GM12874 (cell line): ENCODE measurements at regions not wholly inside any gene's neighbourhood (a gene's known extent, or its start where the extent isn't known, plus 50 kb on each side); places are given as distances from the start of the nearest gene placed in this dataset.

Experiments used
- TF ChIP-seq, protein P1 (sequence below): IDR thresholded peaks from 2 replicates; pipeline ENCODE4 v1.5.1; 2011; ENCODE audit warnings: low read depth, mild to moderate bottlenecking, control low read depth, low read length, moderate library complexity; ENCODE audit not compliant: insufficient read depth

GRCh38 chr11:33558097-33558496 lies 142.5 kb downstream of the C11orf91 start:
- TF ChIP-seq, protein P1, sequence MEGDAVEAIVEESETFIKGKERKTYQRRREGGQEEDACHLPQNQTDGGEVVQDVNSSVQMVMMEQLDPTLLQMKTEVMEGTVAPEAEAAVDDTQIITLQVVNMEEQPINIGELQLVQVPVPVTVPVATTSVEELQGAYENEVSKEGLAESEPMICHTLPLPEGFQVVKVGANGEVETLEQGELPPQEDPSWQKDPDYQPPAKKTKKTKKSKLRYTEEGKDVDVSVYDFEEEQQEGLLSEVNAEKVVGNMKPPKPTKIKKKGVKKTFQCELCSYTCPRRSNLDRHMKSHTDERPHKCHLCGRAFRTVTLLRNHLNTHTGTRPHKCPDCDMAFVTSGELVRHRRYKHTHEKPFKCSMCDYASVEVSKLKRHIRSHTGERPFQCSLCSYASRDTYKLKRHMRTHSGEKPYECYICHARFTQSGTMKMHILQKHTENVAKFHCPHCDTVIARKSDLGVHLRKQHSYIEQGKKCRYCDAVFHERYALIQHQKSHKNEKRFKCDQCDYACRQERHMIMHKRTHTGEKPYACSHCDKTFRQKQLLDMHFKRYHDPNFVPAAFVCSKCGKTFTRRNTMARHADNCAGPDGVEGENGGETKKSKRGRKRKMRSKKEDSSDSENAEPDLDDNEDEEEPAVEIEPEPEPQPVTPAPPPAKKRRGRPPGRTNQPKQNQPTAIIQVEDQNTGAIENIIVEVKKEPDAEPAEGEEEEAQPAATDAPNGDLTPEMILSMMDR: no peak

DNA sequence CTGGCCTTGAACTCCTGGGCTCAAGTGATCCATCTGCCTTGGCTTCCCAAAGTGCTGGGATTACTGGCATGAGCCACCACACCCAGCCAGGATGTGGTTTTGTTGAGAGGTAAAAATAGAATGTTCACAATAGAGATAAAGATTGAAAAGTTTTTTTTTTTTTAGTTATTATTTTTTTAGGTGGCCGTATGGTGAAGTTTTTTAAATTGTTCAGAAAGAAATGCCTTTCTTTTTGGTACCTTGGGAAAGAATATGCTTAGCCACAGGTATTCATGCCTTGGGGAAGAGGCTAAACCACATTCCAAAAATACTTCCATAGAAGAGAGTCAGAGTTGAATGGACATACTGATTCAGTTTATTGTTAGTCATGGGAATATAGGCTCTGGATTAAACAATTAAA lies 143.4 kb downstream of the C11orf91 start:
- TF ChIP-seq, protein P1: no peak

- TF ChIP-seq, protein P1: no peak
Observed at GRCh38 chr11:33554219-33554618, 146.4 kb downstream of the C11orf91 start.

GRCh38 chr11:33553486-33553885 lies 147.1 kb downstream of the C11orf91 start:
- TF ChIP-seq, protein P1: no peak

DNA sequence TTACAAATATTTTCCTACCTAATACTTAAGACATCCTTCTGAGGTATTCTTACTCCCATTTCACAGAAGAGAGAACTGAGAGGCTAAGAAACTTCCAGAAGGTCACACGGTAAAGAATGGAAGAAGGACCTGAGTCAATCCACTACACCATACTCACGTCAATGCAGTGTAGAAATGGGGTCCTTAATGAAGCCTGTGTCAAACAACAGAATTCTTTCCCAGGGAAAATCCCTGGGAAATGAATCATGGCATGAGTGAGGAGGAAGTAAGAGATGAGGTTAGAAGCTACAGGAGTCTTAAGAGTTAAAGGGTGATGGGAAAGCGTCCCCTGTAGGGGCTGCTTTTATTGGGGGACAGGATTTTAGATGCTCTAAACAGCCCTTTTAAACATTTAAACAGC lies 147.9 kb downstream of the C11orf91 start:
- TF ChIP-seq, protein P1: no peak

DNA sequence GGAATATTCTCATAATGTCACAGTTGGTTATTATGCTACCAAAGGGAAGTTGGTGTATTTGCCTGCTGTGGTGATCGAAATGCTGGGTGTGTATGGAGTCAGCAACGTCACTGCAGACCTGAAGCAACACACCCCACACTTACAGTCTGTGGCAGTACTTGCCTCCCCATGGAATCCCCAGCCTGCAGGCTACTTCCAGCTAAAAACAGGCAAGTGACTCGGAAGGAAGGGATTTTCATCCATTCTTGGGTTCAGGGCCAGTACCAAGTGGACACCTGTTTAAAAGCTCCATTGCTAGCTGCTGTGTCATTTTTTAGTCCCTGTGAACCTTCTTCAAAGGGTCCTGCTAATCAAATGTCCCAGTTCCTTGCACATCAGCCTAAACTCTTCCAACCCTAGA lies 149.6 kb downstream of the C11orf91 start:
- TF ChIP-seq, protein P1: no peak

- TF ChIP-seq, protein P1: no peak
Observed at GRCh38 chr11:33549483-33549882, 151.1 kb downstream of the C11orf91 start.

DNA sequence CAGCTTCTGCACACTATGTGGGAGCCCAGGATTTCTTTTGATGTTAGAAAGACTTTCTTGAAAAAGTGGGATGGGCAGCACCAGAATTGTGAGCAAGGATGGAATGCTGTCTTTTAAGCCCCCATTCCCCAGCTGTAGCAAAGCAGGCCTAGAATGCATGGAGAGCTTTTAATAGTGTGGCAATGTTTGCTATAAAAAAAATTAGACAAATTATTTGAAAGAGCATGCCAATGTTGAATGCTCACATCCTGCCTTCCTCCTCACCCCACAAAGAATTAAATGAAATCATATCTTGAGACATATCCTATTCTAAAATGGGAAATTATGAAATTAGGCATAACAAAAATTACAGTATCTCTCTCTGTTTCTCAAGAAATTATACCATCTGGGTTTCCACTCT lies 154.7 kb downstream of the C11orf91 start:
- TF ChIP-seq, protein P1: no peak
